ENCODE measurements at regions not wholly inside any gene's neighbourhood (a gene's known extent, or its start where the extent isn't known, plus 50 kb on each side); places are given as distances from the start of the nearest gene placed in this dataset.
"Not testable (repeated sequence)": the region's sequence is repeated elsewhere in the genome, so short reads cannot be mapped to it uniquely, and the experiment has no call there.

GRCh38 chr7:155382802-155383171 is 75.1 kb upstream of the EN2 start:
- Mint-ChIP-seq H3K4me1 (ENCODE audit: low read depth) (peaks cover 18% of the 10 kb centered on the region), H3K36me3 (ENCODE audit: insufficient read depth) (no peaks in the 10 kb centered on the region), H3K4me3 (no peak overlapping the region), H3K9me3 (no peaks in the 10 kb centered on the region), H3K27me3 (ENCODE audit: low read depth) (peaks cover 81% of the 10 kb centered on the region)
- no peak for ATAC-seq
- DNase-seq, result no peak

- Mint-ChIP-seq H3K4me3 (no peak overlapping the region), H3K9me3 (no peaks in the 10 kb centered on the region), H3K36me3 (ENCODE audit: insufficient read depth) (no peaks in the 10 kb centered on the region), H3K27me3 (ENCODE audit: low read depth) (peaks cover 81% of the 10 kb centered on the region), H3K4me1 (ENCODE audit: low read depth) (peaks cover 14% of the 10 kb centered on the region)
- DNase-seq, result no peak
- no peak for ATAC-seq
Observed at GRCh38 chr7:155383756-155384491, 74.0 kb upstream of the EN2 start.

GRCh38 chr7:155384751-155385150 is 73.2 kb upstream of the EN2 start:
- H3K4me3 Mint-ChIP-seq, result no peak overlapping the region
- DNase-seq, result no peak
- no peak for ATAC-seq
- peaks cover 75% of the 10 kb centered on the region for H3K27me3 Mint-ChIP-seq (ENCODE audit: low read depth)
- H3K9me3 Mint-ChIP-seq, result no peaks in the 10 kb centered on the region
- H3K4me1 Mint-ChIP-seq (ENCODE audit: low read depth), result peaks cover 14% of the 10 kb centered on the region
- H3K36me3 Mint-ChIP-seq (ENCODE audit: insufficient read depth), result no peaks in the 10 kb centered on the region

GRCh38 chr7:155385182-155385581 is 72.7 kb upstream of the EN2 start:
- H3K27me3 Mint-ChIP-seq (ENCODE audit: low read depth), result peaks cover 73% of the 10 kb centered on the region
- not testable (repeated sequence) for DNase-seq; H3K4me3 Mint-ChIP-seq; H3K9me3 Mint-ChIP-seq; ATAC-seq; H3K36me3 Mint-ChIP-seq (ENCODE audit: insufficient read depth)
- H3K4me1 Mint-ChIP-seq (ENCODE audit: low read depth), result peaks cover 12% of the 10 kb centered on the region

GRCh38 chr7:155386608-155387007 is 71.3 kb upstream of the EN2 start:
- no peaks in the 10 kb centered on the region for H3K36me3 Mint-ChIP-seq (ENCODE audit: insufficient read depth)
- peaks cover 69% of the 10 kb centered on the region for H3K27me3 Mint-ChIP-seq (ENCODE audit: low read depth)
- DNase-seq, result no peak
- no peak for ATAC-seq
- H3K4me1 Mint-ChIP-seq (ENCODE audit: low read depth), result peaks cover 3% of the 10 kb centered on the region
- no peak overlapping the region for H3K4me3 Mint-ChIP-seq
- no peaks in the 10 kb centered on the region for H3K9me3 Mint-ChIP-seq

GRCh38 chr7:155387066-155387620 is 70.8 kb upstream of the EN2 start:
- Mint-ChIP-seq H3K9me3 (no peaks in the 10 kb centered on the region), H3K36me3 (ENCODE audit: insufficient read depth) (no peaks in the 10 kb centered on the region), H3K4me3 (no peak overlapping the region), H3K4me1 (ENCODE audit: low read depth) (no peaks in the 10 kb centered on the region), H3K27me3 (ENCODE audit: low read depth) (peaks cover 65% of the 10 kb centered on the region)
- ATAC-seq, result no peak
- DNase-seq, result no peak

- Mint-ChIP-seq H3K4me1 (ENCODE audit: low read depth) (no peaks in the 10 kb centered on the region), H3K4me3 (no peak overlapping the region), H3K9me3 (no peaks in the 10 kb centered on the region), H3K27me3 (ENCODE audit: low read depth) (peaks cover 56% of the 10 kb centered on the region), H3K36me3 (ENCODE audit: insufficient read depth) (no peaks in the 10 kb centered on the region)
- ATAC-seq (no peak), DNase-seq (no peak)
Observed at GRCh38 chr7:155388561-155388960, 69.4 kb upstream of the EN2 start.

- no peak overlapping the region for H3K4me3 Mint-ChIP-seq
Observed at GRCh38 chr7:155391414-155391813, 66.5 kb upstream of the EN2 start.

GRCh38 chr7:155392726-155393570 is 65.0 kb upstream of the EN2 start:
- no peaks in the 10 kb centered on the region for H3K4me1 Mint-ChIP-seq (ENCODE audit: low read depth)
- ATAC-seq (peak in 1 of 2 donors; percentile 7), DNase-seq (no peak)
- no peak overlapping the region for H3K4me3 Mint-ChIP-seq
- H3K36me3 Mint-ChIP-seq (ENCODE audit: insufficient read depth), result no peaks in the 10 kb centered on the region
- no peaks in the 10 kb centered on the region for H3K9me3 Mint-ChIP-seq
- H3K27me3 Mint-ChIP-seq (ENCODE audit: low read depth), result peaks cover 35% of the 10 kb centered on the region

More at GRCh38 chr7:155391414-155391813, 66.5 kb upstream of the EN2 start:
- DNase-seq (no peak), ATAC-seq (no peak)
- Mint-ChIP-seq H3K27me3 (ENCODE audit: low read depth) (peaks cover 44% of the 10 kb centered on the region), H3K36me3 (ENCODE audit: insufficient read depth) (no peaks in the 10 kb centered on the region), H3K9me3 (no peaks in the 10 kb centered on the region), H3K4me1 (ENCODE audit: low read depth) (no peaks in the 10 kb centered on the region)

- DNase-seq, result no peak
- no peaks in the 10 kb centered on the region for H3K9me3 Mint-ChIP-seq
- no peak overlapping the region for H3K4me3 Mint-ChIP-seq
- H3K36me3 Mint-ChIP-seq (ENCODE audit: insufficient read depth), result no peaks in the 10 kb centered on the region
- no peaks in the 10 kb centered on the region for H3K4me1 Mint-ChIP-seq (ENCODE audit: low read depth)
- H3K27me3 Mint-ChIP-seq (ENCODE audit: low read depth), result peaks cover 29% of the 10 kb centered on the region
- ATAC-seq, result no peak
Observed at GRCh38 chr7:155394413-155394812, 63.5 kb upstream of the EN2 start.

GRCh38 chr7:155395176-155395797 is 62.6 kb upstream of the EN2 start:
- Mint-ChIP-seq H3K27me3 (ENCODE audit: low read depth) (peaks cover 30% of the 10 kb centered on the region), H3K4me1 (ENCODE audit: low read depth) (no peaks in the 10 kb centered on the region), H3K9me3 (no peaks in the 10 kb centered on the region)

GRCh38 chr7:155396661-155397060 is 61.3 kb upstream of the EN2 start:
- ATAC-seq, result no peak
- DNase-seq, result no peak
- Mint-ChIP-seq H3K4me3 (no peak overlapping the region), H3K27me3 (ENCODE audit: low read depth) (peaks cover 30% of the 10 kb centered on the region), H3K9me3 (no peaks in the 10 kb centered on the region), H3K36me3 (ENCODE audit: insufficient read depth) (no peaks in the 10 kb centered on the region), H3K4me1 (ENCODE audit: low read depth) (no peaks in the 10 kb centered on the region)

More at GRCh38 chr7:155395176-155395797, 62.6 kb upstream of the EN2 start:
- DNase-seq (no peak), ATAC-seq (no peak)
- Mint-ChIP-seq H3K4me3 (no peak overlapping the region), H3K36me3 (ENCODE audit: insufficient read depth) (no peaks in the 10 kb centered on the region)

GRCh38 chr7:155397758-155398714 is 59.9 kb upstream of the EN2 start:
- not testable (repeated sequence) for H3K9me3 Mint-ChIP-seq; H3K4me1 Mint-ChIP-seq (ENCODE audit: low read depth); DNase-seq; H3K4me3 Mint-ChIP-seq; ATAC-seq; H3K36me3 Mint-ChIP-seq (ENCODE audit: insufficient read depth)
- peaks cover 35% of the 10 kb centered on the region for H3K27me3 Mint-ChIP-seq (ENCODE audit: low read depth)

Data from activated T-cell treated with anti-CD3 and anti-CD28 coated beads, Interleukin-2, amount 50 U/mL, for 4 hours (primary cell).